ENCODE measurements at regions not wholly inside any gene's neighbourhood (a gene's known extent, or its start where the extent isn't known, plus 50 kb on each side); places are given as distances from the start of the nearest gene placed in this dataset.

DNA sequence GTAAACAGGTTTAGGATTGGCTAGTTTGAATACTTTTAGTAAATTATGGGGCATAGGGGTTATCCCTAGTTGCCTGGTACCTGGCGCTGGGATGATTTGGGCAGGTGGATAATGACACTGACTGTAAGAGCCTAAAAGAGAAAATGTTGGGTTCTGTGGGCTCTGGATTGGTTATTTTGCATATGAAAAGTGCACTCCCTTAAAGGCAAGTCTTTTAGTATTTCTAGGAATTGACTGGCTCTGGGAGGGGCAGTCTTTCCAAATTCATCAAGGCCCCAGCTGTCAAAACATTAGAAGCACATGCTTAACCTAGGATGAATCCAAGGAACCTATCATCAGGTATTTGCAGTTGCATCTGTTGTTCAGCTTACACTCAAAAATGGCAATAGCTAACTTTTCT lies 454.6 kb upstream of the SORCS1 start:
- no peak for DNase-seq (ENCODE audit: low read depth, low spot score)
- H3K27me3 ChIP-seq (ENCODE audit: control insufficient read depth, insufficient read depth, low read length), result no peaks in the 10 kb centered on the region
- H3K27ac ChIP-seq (ENCODE audit: low read length), result no peak overlapping the region
- H3K4me3 ChIP-seq (ENCODE audit: low read depth in 2 of 2, low read length in 2 of 2), result no peak overlapping the region
- no peaks in the 10 kb centered on the region for H3K36me3 ChIP-seq (ENCODE audit: control insufficient read depth, insufficient read depth, low read length)
- no peaks in the 10 kb centered on the region for H3K4me1 ChIP-seq (ENCODE audit: control insufficient read depth, insufficient read depth, low read length)
- intact Hi-C loops (cut with micrococcal nuclease; ENCODE audit: unreplicated experiment) (no loop called here), in situ Hi-C loops (cut with HindIII; ENCODE audit: low pct_unique_long_range_greater_than_20kb, low sequenced_read_pairs) (no loop called here)
- ATAC-seq, result no peak
- TF ChIP-seq, protein P1, sequence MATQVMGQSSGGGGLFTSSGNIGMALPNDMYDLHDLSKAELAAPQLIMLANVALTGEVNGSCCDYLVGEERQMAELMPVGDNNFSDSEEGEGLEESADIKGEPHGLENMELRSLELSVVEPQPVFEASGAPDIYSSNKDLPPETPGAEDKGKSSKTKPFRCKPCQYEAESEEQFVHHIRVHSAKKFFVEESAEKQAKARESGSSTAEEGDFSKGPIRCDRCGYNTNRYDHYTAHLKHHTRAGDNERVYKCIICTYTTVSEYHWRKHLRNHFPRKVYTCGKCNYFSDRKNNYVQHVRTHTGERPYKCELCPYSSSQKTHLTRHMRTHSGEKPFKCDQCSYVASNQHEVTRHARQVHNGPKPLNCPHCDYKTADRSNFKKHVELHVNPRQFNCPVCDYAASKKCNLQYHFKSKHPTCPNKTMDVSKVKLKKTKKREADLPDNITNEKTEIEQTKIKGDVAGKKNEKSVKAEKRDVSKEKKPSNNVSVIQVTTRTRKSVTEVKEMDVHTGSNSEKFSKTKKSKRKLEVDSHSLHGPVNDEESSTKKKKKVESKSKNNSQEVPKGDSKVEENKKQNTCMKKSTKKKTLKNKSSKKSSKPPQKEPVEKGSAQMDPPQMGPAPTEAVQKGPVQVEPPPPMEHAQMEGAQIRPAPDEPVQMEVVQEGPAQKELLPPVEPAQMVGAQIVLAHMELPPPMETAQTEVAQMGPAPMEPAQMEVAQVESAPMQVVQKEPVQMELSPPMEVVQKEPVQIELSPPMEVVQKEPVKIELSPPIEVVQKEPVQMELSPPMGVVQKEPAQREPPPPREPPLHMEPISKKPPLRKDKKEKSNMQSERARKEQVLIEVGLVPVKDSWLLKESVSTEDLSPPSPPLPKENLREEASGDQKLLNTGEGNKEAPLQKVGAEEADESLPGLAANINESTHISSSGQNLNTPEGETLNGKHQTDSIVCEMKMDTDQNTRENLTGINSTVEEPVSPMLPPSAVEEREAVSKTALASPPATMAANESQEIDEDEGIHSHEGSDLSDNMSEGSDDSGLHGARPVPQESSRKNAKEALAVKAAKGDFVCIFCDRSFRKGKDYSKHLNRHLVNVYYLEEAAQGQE (IDR thresholded peaks at IDR 0.05; ENCODE audit: insufficient read depth in 1 of 2, low read depth in 2 of 2, low read length in 1 of 2), result no peak
- no peak for TF ChIP-seq SIN3A (IDR thresholded peaks at IDR 0.05; ENCODE audit: borderline replicate concordance, insufficient read depth, low read depth, low read length)
- TF ChIP-seq, protein P2, sequence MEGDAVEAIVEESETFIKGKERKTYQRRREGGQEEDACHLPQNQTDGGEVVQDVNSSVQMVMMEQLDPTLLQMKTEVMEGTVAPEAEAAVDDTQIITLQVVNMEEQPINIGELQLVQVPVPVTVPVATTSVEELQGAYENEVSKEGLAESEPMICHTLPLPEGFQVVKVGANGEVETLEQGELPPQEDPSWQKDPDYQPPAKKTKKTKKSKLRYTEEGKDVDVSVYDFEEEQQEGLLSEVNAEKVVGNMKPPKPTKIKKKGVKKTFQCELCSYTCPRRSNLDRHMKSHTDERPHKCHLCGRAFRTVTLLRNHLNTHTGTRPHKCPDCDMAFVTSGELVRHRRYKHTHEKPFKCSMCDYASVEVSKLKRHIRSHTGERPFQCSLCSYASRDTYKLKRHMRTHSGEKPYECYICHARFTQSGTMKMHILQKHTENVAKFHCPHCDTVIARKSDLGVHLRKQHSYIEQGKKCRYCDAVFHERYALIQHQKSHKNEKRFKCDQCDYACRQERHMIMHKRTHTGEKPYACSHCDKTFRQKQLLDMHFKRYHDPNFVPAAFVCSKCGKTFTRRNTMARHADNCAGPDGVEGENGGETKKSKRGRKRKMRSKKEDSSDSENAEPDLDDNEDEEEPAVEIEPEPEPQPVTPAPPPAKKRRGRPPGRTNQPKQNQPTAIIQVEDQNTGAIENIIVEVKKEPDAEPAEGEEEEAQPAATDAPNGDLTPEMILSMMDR (IDR thresholded peaks at IDR 0.05), result no peak
- no peak for TF ChIP-seq TCF7L2 (IDR thresholded peaks at IDR 0.05; ENCODE audit: low read depth, low read length)
- TF ChIP-seq POLR2AphosphoS5 (IDR thresholded peaks at IDR 0.05; ENCODE audit: low read depth, low read length), result no peak
- H3K9me3 ChIP-seq (ENCODE audit: control insufficient read depth, insufficient read depth, low read depth, low read length), result no peaks in the 10 kb centered on the region
- BruUV-seq (replicated peaks), result no TSS peak
- ChIA-PET POLR2A (no interaction called here), CTCF (no interaction called here)

DNA sequence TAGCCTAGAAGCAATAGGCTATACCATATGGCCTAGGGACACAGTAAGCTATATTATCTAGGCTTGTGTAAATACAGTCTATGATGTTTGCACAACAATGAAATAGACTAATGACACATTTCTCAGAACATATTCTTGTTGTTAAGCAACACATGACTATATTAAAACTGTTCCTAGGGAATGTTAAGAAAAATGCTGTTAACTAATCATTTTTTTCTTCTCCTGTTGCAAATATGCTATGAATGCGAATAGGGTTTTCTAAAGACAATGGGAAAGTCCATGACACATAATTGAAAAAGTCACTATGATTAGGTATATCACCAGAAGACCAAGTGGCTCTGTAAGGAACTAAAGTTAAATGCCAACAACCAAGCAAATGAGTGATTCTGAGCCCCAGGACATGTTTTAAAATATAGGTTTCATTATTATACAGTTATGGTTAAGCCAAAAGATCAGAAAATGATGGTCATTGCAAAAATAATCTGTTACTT lies 454.0 kb upstream of the SORCS1 start:
- H3K36me3 ChIP-seq (ENCODE audit: control insufficient read depth, insufficient read depth, low read length), result no peaks in the 10 kb centered on the region
- H3K4me1 ChIP-seq (ENCODE audit: control insufficient read depth, insufficient read depth, low read length), result no peaks in the 10 kb centered on the region
- H3K4me3 ChIP-seq (ENCODE audit: low read depth in 2 of 2, low read length in 2 of 2), result no peak overlapping the region
- no peak overlapping the region for H3K27ac ChIP-seq (ENCODE audit: low read length)
- in situ Hi-C loops (cut with HindIII; ENCODE audit: low pct_unique_long_range_greater_than_20kb, low sequenced_read_pairs) (no loop called here), intact Hi-C loops (cut with micrococcal nuclease; ENCODE audit: unreplicated experiment) (no loop called here)
- ATAC-seq (no peak), DNase-seq (ENCODE audit: low read depth, low spot score) (no peak)
- no peaks in the 10 kb centered on the region for H3K9me3 ChIP-seq (ENCODE audit: control insufficient read depth, insufficient read depth, low read depth, low read length)
- POLR2A ChIA-PET, result no interaction called here
- CTCF ChIA-PET, result no interaction called here
- no peak for TF ChIP-seq POLR2AphosphoS5 (IDR thresholded peaks at IDR 0.05; ENCODE audit: low read depth, low read length)
- TF ChIP-seq SIN3A (IDR thresholded peaks at IDR 0.05; ENCODE audit: borderline replicate concordance, insufficient read depth, low read depth, low read length), result no peak
- no peak for TF ChIP-seq TCF7L2 (IDR thresholded peaks at IDR 0.05; ENCODE audit: low read depth, low read length)
- TF ChIP-seq, protein P2 (IDR thresholded peaks at IDR 0.05), result no peak
- TF ChIP-seq, protein P1 (IDR thresholded peaks at IDR 0.05; ENCODE audit: insufficient read depth in 1 of 2, low read depth in 2 of 2, low read length in 1 of 2), result no peak
- no TSS peak for BruUV-seq (replicated peaks)
- H3K27me3 ChIP-seq (ENCODE audit: control insufficient read depth, insufficient read depth, low read length), result no peaks in the 10 kb centered on the region

All from Panc1 (cell line).